Hepatocyte (in vitro differentiated cells): ENCODE measurements at regions not wholly inside any gene's neighbourhood (a gene's known extent, or its start where the extent isn't known, plus 50 kb on each side); places are given as distances from the start of the nearest gene placed in this dataset.

Source experiments
- EZH2 ChIP-seq: fragments of 200-600 bp; sonication (generic); IDR thresholded peaks from 2 replicates; pipeline ENCODE4 v1.6.1; 2016; ENCODE audit warnings: antibody characterized with exemption, mild to moderate bottlenecking, borderline replicate concordance
- TF ChIP-seq, protein P1 (sequence below): fragments of 200-600 bp; sonication (generic); IDR thresholded peaks from 2 replicates; pipeline ENCODE4 v1.5.1; 2016; ENCODE audit warnings: antibody characterized with exemption, mild to moderate bottlenecking; ENCODE audit not compliant: poor library complexity

GRCh38 chr2:239473211-239473805 is 72.5 kb upstream of the HDAC4 start:
- TF ChIP-seq, protein P1, sequence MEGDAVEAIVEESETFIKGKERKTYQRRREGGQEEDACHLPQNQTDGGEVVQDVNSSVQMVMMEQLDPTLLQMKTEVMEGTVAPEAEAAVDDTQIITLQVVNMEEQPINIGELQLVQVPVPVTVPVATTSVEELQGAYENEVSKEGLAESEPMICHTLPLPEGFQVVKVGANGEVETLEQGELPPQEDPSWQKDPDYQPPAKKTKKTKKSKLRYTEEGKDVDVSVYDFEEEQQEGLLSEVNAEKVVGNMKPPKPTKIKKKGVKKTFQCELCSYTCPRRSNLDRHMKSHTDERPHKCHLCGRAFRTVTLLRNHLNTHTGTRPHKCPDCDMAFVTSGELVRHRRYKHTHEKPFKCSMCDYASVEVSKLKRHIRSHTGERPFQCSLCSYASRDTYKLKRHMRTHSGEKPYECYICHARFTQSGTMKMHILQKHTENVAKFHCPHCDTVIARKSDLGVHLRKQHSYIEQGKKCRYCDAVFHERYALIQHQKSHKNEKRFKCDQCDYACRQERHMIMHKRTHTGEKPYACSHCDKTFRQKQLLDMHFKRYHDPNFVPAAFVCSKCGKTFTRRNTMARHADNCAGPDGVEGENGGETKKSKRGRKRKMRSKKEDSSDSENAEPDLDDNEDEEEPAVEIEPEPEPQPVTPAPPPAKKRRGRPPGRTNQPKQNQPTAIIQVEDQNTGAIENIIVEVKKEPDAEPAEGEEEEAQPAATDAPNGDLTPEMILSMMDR, result no peak
- no peak for TF ChIP-seq EZH2
